GM21526 (cell line): ENCODE measurements at regions not wholly inside any gene's neighbourhood (a gene's known extent, or its start where the extent isn't known, plus 50 kb on each side); places are given as distances from the start of the nearest gene placed in this dataset.
"Not testable (repeated sequence)": the region's sequence is repeated elsewhere in the genome, so short reads cannot be mapped to it uniquely, and the experiment has no call there.

Source experiments
- ATAC-seq: cut with Tn5 transposase; IDR thresholded peaks from one replicate; pipeline ENCODE4 v1.9.1; 2021; ENCODE audit warnings: moderate library complexity; ENCODE audit not compliant: unreplicated experiment, low FRiP score

DNA sequence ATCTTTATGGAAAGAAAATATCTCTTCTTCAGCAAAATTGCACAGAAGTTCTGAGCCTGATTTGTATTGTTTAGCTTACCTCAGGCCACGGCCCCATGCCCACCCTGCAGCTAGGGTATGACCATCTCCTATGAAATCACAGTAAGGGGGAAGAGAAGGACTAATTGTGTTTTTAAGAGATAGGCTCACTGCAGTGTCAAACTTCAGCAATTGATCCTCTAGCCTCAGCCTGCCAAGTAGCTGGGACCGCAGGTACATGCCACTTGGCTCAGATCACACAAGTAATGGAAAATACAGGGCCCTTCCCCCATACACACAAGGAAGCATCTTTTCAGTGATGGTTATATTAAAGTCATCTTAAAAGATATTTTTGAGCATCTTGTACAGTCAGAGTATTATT lies 60.0 kb downstream of the DMAC1 start:
- no peak for ATAC-seq

DNA sequence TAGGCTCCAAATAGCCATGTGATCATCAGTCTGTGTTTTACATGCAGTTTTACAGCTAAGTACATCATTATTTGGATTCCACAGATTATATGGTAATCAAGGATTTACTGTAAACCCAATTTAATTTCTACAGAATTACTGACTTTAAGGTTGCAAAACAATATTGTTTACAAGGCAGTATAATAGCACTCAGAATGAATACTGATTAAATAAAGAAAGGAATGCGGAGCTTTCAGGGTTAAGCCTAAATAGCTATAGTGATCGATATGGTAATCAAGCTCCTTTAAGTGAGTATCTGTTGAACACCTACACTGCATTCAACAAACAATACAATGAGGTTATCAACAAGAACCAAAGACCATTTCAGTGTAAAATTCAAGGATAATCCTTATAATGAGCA lies 64.3 kb downstream of the DMAC1 start:
- ATAC-seq, result no peak

DNA sequence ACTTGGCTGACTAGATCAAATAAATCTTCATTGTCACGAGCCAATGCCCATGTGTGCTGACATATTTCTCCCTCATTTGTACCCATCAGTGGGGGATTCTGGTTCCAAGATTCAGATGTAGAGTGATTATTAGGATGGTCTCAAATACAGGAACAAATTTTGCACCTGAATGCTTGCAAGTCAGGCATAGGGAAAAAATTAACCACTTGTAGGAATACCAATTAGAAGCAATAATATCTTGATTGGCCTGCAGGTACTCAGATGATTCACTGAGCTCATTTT lies 69.5 kb downstream of the DMAC1 start:
- no peak for ATAC-seq

DNA sequence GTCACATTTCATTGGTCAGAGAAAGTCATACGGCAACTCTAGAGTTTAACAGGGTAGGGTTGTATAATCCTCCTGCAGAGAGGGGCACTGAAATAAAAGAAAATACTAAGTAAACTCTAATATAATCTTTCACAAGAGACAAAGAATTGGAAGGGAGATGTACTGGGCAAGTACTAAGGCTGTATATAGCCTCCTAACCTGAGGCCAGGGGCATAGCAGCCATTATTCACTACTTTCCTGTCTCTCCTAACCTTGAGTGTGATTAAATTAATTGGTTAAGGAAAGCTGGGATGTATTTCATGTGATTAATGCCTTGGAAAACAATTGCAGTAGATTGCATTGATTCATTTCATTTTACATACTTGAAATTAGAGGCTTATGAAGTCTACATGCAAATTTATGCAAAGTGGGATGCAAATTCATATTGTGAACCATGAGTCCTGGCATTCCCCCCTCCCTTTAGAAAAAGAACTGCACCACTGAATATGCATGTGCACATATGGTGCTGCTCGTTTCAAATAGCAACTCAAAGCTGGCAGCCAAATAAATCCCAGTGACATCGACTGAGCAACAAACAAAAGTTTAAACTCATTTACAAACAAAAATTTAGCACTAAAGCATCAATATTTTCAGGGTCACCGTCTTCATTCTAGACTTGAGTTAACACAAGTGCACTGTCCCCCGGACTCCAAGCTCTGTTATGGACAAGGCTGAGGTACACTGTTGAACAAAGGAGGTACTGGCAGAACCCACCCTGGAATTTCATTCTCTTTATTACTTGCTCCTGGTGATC lies 70.0 kb downstream of the DMAC1 start:
- ATAC-seq, result no peak

DNA sequence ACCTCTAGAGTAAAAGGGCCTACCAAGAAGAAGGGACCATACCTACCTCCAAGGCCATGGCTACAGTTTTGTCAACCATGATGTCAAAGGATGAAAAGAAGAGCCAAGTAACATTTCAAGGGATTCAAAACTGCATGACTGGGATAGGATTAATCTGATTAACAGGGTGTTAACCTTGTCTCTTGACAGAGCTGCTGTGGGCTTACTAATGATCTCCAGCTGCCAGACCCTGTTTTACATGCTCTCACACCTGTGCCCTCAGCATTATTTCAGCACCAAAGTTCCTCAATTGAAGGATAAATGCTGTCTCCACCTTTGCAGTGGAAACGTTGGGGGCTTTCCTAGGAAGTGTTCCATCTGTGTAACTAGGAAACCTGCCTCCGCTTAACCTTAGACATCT lies 78.3 kb downstream of the DMAC1 start:
- ATAC-seq, result no peak

DNA sequence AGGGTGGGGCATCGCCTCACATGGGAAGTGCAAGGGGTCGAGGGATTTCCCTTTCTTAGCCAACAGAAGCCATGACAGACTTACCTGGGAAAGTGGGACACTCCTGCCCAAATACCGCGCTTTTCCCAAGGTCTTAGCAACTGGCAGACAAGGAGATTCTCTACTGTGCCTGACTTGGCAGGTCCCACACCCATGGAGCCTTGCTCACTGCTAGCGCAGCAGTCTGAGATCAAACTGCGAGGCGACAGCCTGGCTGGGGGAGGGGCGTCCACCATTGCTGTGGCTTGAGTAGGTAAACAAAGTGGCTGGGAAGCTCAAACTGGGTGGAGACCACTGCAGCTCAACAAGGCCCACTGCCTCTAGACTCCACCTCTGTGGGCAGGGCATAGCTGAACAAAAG lies 86.5 kb downstream of the DMAC1 start:
- ATAC-seq, result not testable (repeated sequence)

DNA sequence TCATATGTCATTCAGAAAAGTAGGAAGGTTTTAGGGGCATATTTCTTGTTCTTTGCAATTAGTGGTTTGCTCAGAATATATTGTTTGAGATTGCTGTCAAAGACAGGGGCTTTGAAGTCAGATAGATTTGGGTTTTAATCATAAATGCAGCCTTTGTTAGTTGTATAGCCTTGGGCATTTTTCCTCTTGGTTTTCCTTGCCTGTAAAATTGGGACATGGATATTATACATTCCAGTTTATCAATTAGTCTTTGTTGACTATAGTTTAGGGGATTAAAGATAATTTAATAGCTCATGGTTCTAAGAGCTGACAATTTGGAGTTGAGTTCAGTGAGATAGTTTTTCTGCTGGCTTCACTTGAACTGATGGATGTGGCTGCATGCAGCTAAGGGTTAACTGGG lies 88.9 kb downstream of the DMAC1 start:
- no peak for ATAC-seq

- no peak for ATAC-seq
These were observed 91.6 kb downstream of the DMAC1 start for GRCh38 chr9:7707934-7708333.

DNA sequence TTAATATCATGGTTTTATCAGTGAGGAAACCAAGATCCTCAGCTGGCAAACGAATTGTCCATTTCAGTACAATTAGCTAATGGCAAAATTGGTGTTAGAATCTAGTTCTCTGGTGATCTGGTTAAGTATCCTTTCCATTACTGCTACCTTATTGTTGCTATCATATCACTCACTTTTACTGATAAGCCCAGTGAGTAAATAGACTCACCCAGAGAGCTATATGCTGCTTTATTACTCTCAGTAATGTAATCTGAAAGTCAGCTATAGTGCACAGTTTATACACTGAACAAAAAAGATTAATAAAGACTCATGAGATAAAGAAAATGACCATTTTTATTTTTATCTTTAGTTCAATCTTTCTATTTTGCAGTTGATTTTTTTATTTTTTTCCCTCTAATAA lies 95.0 kb downstream of the DMAC1 start:
- no peak for ATAC-seq

GRCh38 chr9:7691909-7692308 lies 107.7 kb downstream of the DMAC1 start:
- no peak for ATAC-seq

DNA sequence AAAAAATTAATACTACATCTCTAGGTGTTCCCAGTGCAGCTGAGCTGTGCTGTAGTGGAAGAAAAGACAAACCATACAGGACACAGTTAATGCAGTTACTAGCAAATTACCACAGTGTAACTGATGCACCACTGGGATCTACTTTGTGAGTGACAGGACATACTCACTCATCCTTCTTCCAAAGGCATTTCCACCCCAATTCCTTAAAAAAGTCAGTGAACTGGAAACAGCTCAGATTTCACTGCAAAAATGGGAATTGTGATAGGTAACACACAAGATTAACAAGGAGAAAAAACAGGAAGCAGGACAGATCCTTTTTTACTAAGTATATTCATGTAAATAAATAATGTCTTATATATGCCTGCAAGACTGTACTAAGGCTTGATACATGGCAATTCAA lies 109.6 kb downstream of the DMAC1 start:
- no peak for ATAC-seq

DNA sequence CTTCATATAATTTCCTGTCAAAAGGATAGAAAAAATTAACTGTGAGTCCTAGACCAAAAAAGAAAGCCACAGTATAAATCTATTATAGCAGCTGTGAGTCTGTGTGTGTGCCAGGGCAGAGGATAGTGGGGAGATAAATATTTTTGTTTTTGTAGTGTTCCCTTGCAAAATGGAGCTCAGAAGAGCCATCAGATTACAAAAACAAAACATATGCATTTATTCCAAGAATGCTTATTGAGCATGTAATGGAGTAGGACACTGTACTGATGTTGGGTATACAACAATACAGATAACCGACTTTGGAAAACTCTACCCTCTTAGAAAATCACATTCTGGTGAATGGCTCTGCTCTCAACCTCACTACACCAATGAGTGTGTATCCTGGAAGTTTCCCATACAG lies 111.0 kb downstream of the DMAC1 start:
- no peak for ATAC-seq

DNA sequence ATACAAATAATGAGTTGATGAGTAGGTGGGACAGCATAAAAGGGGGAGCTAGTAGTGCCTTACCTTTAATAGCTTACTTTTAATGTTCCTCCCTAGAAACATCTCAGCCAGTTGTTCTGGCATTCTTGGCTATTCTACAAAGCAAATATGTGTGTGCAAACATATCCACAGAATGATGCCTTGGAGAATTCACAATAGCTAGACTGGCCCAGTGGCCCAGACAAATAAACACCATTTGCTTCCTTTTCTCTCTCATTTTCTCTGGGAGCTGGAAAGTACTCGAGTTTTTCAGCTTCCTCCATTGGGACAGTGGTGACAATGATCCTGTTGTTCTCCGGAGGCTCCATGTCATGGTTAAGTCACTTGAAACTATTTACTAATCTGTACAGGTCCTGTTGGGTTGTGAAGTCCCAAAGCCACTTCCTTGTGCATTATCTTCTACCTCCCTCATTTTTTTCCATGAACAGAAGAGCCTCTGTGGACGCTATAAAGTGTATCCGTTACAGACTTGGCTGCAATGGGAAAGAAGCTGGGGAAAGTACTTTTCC lies 122.9 kb downstream of the DMAC1 start:
- ATAC-seq, result no peak

DNA sequence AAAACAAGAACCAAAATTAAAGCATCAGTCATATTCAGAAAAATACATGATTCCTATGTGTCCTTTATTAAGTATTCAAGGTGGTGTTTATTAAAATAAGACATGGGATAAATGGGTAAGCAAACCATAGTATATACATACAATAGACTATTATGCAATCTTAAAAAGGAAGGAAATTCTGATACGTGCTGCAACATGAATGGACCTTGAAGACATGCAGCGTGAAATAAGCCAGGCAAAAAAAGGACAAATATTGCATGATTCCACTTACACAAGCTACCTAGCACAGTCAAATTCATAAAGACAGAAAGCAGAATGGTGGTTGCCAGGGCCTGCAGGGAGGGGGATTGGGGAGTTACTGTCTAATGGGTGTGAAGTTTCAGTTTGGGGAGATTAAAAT lies 127.7 kb downstream of the DMAC1 start:
- ATAC-seq, result no peak

- ATAC-seq, result no peak
These were observed 131.0 kb downstream of the DMAC1 start for GRCh38 chr9:7668541-7668940.

GRCh38 chr9:7665874-7666273 lies 133.7 kb downstream of the DMAC1 start:
- ATAC-seq, result no peak

- ATAC-seq, result no peak
These were observed 139.8 kb downstream of the DMAC1 start for GRCh38 chr9:7659766-7660165.

DNA sequence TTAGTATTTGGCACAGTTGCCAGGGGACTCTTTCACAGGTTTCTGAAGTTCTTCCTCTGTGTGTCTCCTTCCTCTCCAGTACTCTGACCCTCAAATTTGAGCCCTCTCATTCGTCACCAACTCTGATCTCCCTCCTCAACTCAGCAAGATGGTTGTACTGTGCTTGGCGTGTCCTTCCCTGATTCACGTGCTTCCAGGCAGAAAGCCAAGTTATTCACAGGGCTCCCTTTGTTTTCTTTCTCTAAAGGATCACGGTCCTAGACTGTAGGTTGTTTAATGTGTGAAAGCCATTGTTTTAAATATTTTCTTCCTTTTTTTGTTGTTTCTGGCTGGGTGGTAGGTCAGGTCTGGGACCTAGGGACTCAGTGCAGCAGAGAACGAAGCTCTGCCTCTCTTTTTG lies 142.9 kb downstream of the DMAC1 start:
- ATAC-seq, result no peak

- no peak for ATAC-seq
These were observed 146.3 kb downstream of the DMAC1 start for GRCh38 chr9:7653262-7653661.

- no peak for ATAC-seq
These were observed 159.3 kb downstream of the DMAC1 start for GRCh38 chr9:7640231-7640630.

GRCh38 chr9:7639471-7639870 lies 160.1 kb downstream of the DMAC1 start:
- ATAC-seq, result no peak

- ATAC-seq, result no peak
These were observed 162.6 kb downstream of the DMAC1 start for GRCh38 chr9:7636838-7637467.
